HG03159 (cell line): ENCODE measurements at regions not wholly inside any gene's neighbourhood (a gene's known extent, or its start where the extent isn't known, plus 50 kb on each side); places are given as distances from the start of the nearest gene placed in this dataset.
"Not testable (repeated sequence)": the region's sequence is repeated elsewhere in the genome, so short reads cannot be mapped to it uniquely, and the experiment has no call there.

Experiments
- ATAC-seq: cut with Tn5 transposase; IDR thresholded peaks from one replicate; pipeline ENCODE4 v1.9.1; 2021; ENCODE audit warnings: mild to moderate bottlenecking, moderate library complexity; ENCODE audit not compliant: unreplicated experiment

GRCh38 chr5:174816858-174817257, 92.5 kb downstream of the MSX2 start:
- no peak for ATAC-seq

- ATAC-seq, result no peak
Observed at GRCh38 chr5:174811438-174811837, 87.1 kb downstream of the MSX2 start.

- no peak for ATAC-seq
Observed at GRCh38 chr5:174810796-174811195, 86.4 kb downstream of the MSX2 start.

- ATAC-seq, result no peak
Observed at GRCh38 chr5:174807471-174807870, 83.1 kb downstream of the MSX2 start.

GRCh38 chr5:174806729-174807128, 82.3 kb downstream of the MSX2 start:
- no peak for ATAC-seq

- ATAC-seq, result no peak
Observed at GRCh38 chr5:174801798-174802197, 77.4 kb downstream of the MSX2 start.

- no peak for ATAC-seq
Observed at GRCh38 chr5:174800435-174800834, 76.1 kb downstream of the MSX2 start.

- ATAC-seq, result no peak
Observed at GRCh38 chr5:174799121-174799520, 74.7 kb downstream of the MSX2 start.

- no peak for ATAC-seq
Observed at GRCh38 chr5:174798551-174798951, 74.2 kb downstream of the MSX2 start.

GRCh38 chr5:174796711-174797192, 72.4 kb downstream of the MSX2 start:
- ATAC-seq, result no peak

- ATAC-seq, result no peak
Observed at GRCh38 chr5:174794931-174795672, 70.7 kb downstream of the MSX2 start.

GRCh38 chr5:174793684-174794328, 69.4 kb downstream of the MSX2 start:
- ATAC-seq, result peak; percentile 86

GRCh38 chr5:174793076-174793475, 68.7 kb downstream of the MSX2 start:
- ATAC-seq, result no peak

- not testable (repeated sequence) for ATAC-seq
Observed at GRCh38 chr5:174792265-174792664, 67.9 kb downstream of the MSX2 start.

GRCh38 chr5:174790906-174791305, 66.5 kb downstream of the MSX2 start:
- ATAC-seq, result no peak

GRCh38 chr5:174789596-174789995, 65.2 kb downstream of the MSX2 start:
- ATAC-seq, result no peak

- ATAC-seq, result no peak
Observed at GRCh38 chr5:174785120-174785680, 60.8 kb downstream of the MSX2 start.
